Smooth muscle cell (in vitro differentiated cells): ENCODE measurements at regions not wholly inside any gene's neighbourhood (a gene's known extent, or its start where the extent isn't known, plus 50 kb on each side); places are given as distances from the start of the nearest gene placed in this dataset.

ENCODE experiments used
- DNase-seq: peaks from one replicate; lab custom pipeline; 2025; ENCODE audit not compliant: unreplicated experiment; lab: John Stamatoyannopoulos, UW
- H2AFZ ChIP-seq: fragments of 200-600 bp; sonication (generic); 2 replicates; pipeline ENCODE4 v1.6.0; 2016; ENCODE audit warnings: antibody characterized with exemption, low read depth, mild to moderate bottlenecking
- H3F3A ChIP-seq: fragments of 200-600 bp; sonication (generic); 2 replicates; pipeline ENCODE4 v1.6.0; 2017; ENCODE audit warnings: antibody characterized with exemption, low read depth
- H3K27ac ChIP-seq: fragments of 200-600 bp; sonication (generic); 2 replicates; pipeline ENCODE4 v1.5.1; 2016; ENCODE audit warnings: low read depth, mild to moderate bottlenecking
- H3K27me3 ChIP-seq: fragments of 200-600 bp; sonication (generic); 2 replicates; pipeline ENCODE4 v1.6.1; 2016; ENCODE audit warnings: low read depth, mild to moderate bottlenecking
- H3K36me3 ChIP-seq: fragments of 200-600 bp; sonication (generic); 2 replicates; pipeline ENCODE4 v1.5.1; 2016; ENCODE audit warnings: low read depth
- H3K4me1 ChIP-seq: fragments of 200-600 bp; sonication (generic); 2 replicates; pipeline ENCODE4 v1.5.1; 2016; ENCODE audit warnings: low read depth
- H3K4me2 ChIP-seq: fragments of 200-600 bp; sonication (generic); 2 replicates; pipeline ENCODE4 v1.6.0; 2016; ENCODE audit warnings: mild to moderate bottlenecking
- H3K4me3 ChIP-seq: fragments of 200-600 bp; sonication (generic); 2 replicates; pipeline ENCODE4 v1.5.1; 2016; ENCODE audit warnings: mild to moderate bottlenecking
- H3K79me2 ChIP-seq: fragments of 200-600 bp; sonication (generic); 2 replicates; pipeline ENCODE4 v1.6.0; 2016; ENCODE audit warnings: low read depth, mild to moderate bottlenecking
- H3K9ac ChIP-seq: fragments of 200-600 bp; sonication (generic); 2 replicates; pipeline ENCODE4 v1.6.0; 2016; ENCODE audit warnings: low read depth
- H3K9me3 ChIP-seq: fragments of 200-600 bp; sonication (generic); replicated peaks from 2 replicates; pipeline ENCODE4 v1.5.1; 2016; ENCODE audit warnings: low read depth
- H4K20me1 ChIP-seq: fragments of 200-600 bp; sonication (generic); 2 replicates; pipeline ENCODE4 v1.6.0; 2016; ENCODE audit warnings: low read depth
- CTCF ChIP-seq: fragments of 200-600 bp; sonication (generic); IDR thresholded peaks from 2 replicates; pipeline ENCODE4 v1.5.1; 2017; ENCODE audit warnings: borderline replicate concordance, mild to moderate bottlenecking, antibody characterized with exemption; ENCODE audit not compliant: insufficient read depth, poor library complexity, severe bottlenecking
- WGBS: methylation state at CpG from one replicate; pipeline ENCODE4 v1.1.7; 2016; ENCODE audit warnings: low lambda C conversion rate; 5-methylcytosine and 5-hydroxymethylcytosine counted together

- no peaks in the 10 kb centered on the region for H3K4me1 ChIP-seq
- H3K36me3 ChIP-seq: no peaks in the 10 kb centered on the region
- no peak overlapping the region for H2AFZ ChIP-seq
- no peaks in the 10 kb centered on the region for H3F3A ChIP-seq
- H3K4me3 ChIP-seq: no peak overlapping the region
- H3K27ac ChIP-seq: peak overlapping the region; percentile 86
- no peaks in the 10 kb centered on the region for H3K9me3 ChIP-seq
- H3K79me2 ChIP-seq: no peaks in the 10 kb centered on the region
- no peaks in the 10 kb centered on the region for H3K27me3 ChIP-seq
- peak overlapping the region; percentile 16 for H3K4me2 ChIP-seq
- no peak for DNase-seq
- no peaks in the 10 kb centered on the region for H4K20me1 ChIP-seq
- WGBS: 71% methylated on average over 2 of the region's 2 CpGs
- H3K9ac ChIP-seq: peak overlapping the region; percentile 16
- TF ChIP-seq CTCF: no peak
Observed at GRCh38 chr22:47850644-47851151, 1088.2 kb downstream of the TBC1D22A start.

GRCh38 chr22:47849576-47849975 lies 1087.1 kb downstream of the TBC1D22A start:
- H3K36me3 ChIP-seq: no peaks in the 10 kb centered on the region
- no peaks in the 10 kb centered on the region for H4K20me1 ChIP-seq
- H3K4me2 ChIP-seq: no peak overlapping the region
- H3F3A ChIP-seq: no peaks in the 10 kb centered on the region
- H2AFZ ChIP-seq: no peak overlapping the region
- no peak for TF ChIP-seq CTCF
- H3K27ac ChIP-seq: peak overlapping the region; percentile 86
- 81% methylated on average over 6 of the region's 6 CpGs for WGBS
- no peak for DNase-seq
- no peak overlapping the region for H3K4me3 ChIP-seq
- no peaks in the 10 kb centered on the region for H3K4me1 ChIP-seq
- H3K9ac ChIP-seq: no peak overlapping the region
- no peaks in the 10 kb centered on the region for H3K27me3 ChIP-seq
- no peaks in the 10 kb centered on the region for H3K9me3 ChIP-seq
- no peaks in the 10 kb centered on the region for H3K79me2 ChIP-seq

GRCh38 chr22:47848184-47848920 lies 1085.9 kb downstream of the TBC1D22A start:
- no peaks in the 10 kb centered on the region for H3K79me2 ChIP-seq
- no peaks in the 10 kb centered on the region for H3K27me3 ChIP-seq
- H3K9me3 ChIP-seq: no peaks in the 10 kb centered on the region
- no peaks in the 10 kb centered on the region for H3F3A ChIP-seq
- no peaks in the 10 kb centered on the region for H3K36me3 ChIP-seq
- TF ChIP-seq CTCF: no peak
- H3K4me2 ChIP-seq: no peak overlapping the region
- no peak overlapping the region for H3K9ac ChIP-seq
- no peak overlapping the region for H2AFZ ChIP-seq
- H4K20me1 ChIP-seq: no peaks in the 10 kb centered on the region
- WGBS: 90% methylated on average over 14 of the region's 14 CpGs
- H3K4me3 ChIP-seq: no peak overlapping the region
- no peaks in the 10 kb centered on the region for H3K4me1 ChIP-seq
- DNase-seq: no peak
- H3K27ac ChIP-seq: peak overlapping the region; percentile 45
